CD4-positive, alpha-beta T cell treated with Interleukin-1 beta for 1 hour (primary cell): ENCODE measurements at regions not wholly inside any gene's neighbourhood (a gene's known extent, or its start where the extent isn't known, plus 50 kb on each side); places are given as distances from the start of the nearest gene placed in this dataset.
"Not testable (repeated sequence)": the region's sequence is repeated elsewhere in the genome, so short reads cannot be mapped to it uniquely, and the experiment has no call there.

ENCODE experiments used
- DNase-seq, 2 donors: peaks; one replicate each; pipeline ENCODE4 v3.0.0-alpha.2; 2020 to 2022

DNA sequence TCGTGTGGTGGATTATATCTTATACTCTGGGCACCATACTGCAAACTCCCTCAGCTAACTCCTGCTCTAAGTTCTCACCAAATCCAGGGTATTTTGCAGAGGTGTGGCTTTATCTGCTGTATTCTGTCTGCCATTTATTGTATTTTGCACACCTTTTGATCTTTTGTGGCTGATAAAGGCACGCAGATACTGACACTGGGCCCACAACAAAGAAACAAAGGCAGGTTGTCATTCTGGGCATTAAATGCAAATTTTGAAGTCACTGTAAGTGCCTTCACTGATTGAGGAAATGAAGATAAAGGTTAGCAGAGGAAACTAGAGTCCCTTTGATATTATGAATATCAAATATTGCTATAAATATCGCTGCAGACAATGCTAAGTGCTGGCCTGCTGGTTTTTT lies 265.8 kb upstream of the MEIS1 start:
- DNase-seq, result no peak

- no peak for DNase-seq
Measured at GRCh38 chr2:66164470-66164869, 270.5 kb upstream of the MEIS1 start.

- DNase-seq, result no peak
Measured at GRCh38 chr2:66156171-66156570, 278.8 kb upstream of the MEIS1 start.

- DNase-seq, result no peak
Measured at GRCh38 chr2:66153941-66154340, 281.0 kb upstream of the MEIS1 start.

DNA sequence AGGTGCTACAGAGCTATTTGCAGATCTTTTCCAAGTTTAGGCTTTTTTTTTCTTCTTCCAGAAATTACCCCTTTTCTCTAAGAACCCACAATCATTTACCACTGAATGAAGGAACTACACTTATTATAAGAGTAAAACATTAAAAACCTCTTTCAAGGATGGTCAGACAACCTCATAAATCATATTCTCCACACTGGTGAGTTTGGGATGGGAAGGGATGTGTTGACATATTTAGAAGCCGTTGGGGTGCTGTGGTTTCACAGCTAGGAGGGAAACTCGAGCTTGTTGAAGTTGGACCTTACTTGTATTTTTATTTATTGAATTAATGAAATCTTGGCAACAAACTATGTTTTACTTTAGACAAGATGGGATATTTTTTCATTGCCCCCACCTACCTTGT lies 289.4 kb upstream of the MEIS1 start:
- no peak for DNase-seq

DNA sequence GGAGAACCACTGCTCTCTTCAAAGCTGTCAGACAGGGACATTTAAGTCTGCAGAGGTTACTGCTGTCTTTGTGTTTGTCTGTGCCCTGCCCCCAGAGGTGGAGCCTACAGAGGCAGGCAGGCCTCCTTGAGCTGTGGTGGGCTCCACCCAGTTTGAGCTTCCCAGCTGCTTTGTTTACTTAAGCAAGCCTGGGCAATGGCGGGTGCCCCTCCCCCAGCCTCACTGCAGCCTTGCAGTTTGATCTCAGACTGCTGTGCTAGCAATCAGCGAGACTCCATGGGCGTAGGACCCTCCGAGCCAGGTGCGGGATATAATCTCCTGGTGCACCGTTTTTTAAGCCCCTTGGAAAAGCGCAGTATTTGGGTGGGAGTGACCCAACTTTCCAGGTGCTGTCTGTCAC lies 290.6 kb upstream of the MEIS1 start:
- DNase-seq, result not testable (repeated sequence)

- DNase-seq, result no peak
Measured at GRCh38 chr2:66137606-66138130, 297.3 kb upstream of the MEIS1 start.

GRCh38 chr2:66134138-66134701 lies 300.7 kb upstream of the MEIS1 start:
- DNase-seq, result no peak

- DNase-seq, result no peak
Measured at GRCh38 chr2:66127656-66128055, 307.3 kb upstream of the MEIS1 start.

GRCh38 chr2:66127061-66127460 lies 307.9 kb upstream of the MEIS1 start:
- no peak for DNase-seq

DNA sequence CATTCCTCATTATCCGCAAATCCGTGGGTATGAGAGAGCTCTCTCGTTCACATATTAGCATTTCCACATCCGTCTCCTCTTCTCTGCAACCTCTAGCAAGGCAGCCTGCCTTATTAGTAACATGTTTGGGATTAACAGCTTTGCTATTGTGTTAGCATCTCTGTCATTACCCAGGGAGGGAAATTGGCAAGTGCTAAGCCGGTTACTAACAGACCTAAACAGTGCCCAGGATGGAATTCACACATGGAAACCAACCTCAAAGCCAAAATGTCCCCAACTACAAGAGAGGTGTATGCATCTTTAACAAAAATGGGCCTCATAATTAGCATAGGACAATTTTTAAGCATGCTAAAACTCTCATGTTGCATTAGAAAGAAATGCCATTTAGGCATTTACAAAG lies 309.0 kb upstream of the MEIS1 start:
- no peak for DNase-seq

GRCh38 chr2:66122516-66122915 lies 312.4 kb upstream of the MEIS1 start:
- no peak for DNase-seq

DNA sequence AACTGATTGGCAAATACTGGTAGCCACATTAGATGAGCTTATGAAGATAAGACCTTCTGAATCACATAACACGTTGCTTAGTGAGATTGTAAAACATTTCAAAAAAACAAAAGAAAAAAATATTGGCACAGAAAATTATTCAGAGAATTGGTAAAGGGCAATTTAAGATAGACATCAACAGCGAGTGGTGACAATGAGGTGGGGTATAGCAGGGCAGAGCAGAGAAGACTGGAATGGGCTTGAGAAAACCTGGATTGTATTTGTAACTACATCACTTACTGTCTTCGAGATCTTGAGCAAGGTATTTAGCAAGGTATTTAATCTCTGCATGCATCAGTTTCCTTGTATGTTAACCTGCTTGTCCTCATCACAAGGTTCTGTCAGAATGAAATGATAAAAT lies 313.0 kb upstream of the MEIS1 start:
- DNase-seq, result no peak

- no peak for DNase-seq
Measured at GRCh38 chr2:66113988-66114625, 320.8 kb upstream of the MEIS1 start.

DNA sequence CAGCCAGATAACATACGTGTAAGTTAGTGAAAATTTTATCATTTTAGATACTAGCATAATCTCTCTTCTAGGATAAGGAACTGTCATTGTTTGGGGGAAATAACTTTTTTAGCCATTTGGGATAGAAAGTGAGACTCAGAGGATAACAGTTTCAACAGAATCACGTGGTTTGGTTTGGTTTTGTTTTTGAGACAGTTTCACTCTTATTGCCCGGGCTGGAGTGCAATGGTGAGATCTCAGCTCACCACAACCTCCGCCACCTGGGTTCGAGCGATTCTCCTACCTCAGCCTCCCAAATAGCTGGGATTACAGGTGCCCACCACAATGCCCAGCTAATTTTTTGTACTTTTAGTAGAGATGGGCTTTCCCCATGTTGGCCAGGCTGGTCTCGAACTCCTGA lies 323.2 kb upstream of the MEIS1 start:
- no peak for DNase-seq

GRCh38 chr2:66110608-66111007 lies 324.3 kb upstream of the MEIS1 start:
- DNase-seq, result no peak

DNA sequence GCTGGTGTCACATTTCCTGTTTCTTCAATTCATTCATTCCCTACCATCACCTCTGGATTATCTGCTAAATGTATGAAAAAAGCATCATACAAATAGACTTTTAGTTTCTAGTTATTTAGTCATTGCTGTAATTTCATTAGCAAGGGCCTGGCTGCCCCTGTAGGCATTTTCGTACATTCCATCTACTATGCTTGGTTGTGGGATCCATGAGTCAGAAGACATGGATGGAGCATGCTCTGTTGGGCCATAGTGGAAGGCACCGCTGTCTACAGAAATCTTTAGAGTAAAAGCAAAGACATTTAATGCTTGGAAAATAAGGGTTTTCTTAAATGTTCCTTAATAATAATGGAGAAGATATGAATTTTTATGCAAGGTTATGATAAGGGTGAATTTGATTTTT lies 324.8 kb upstream of the MEIS1 start:
- DNase-seq, result no peak

DNA sequence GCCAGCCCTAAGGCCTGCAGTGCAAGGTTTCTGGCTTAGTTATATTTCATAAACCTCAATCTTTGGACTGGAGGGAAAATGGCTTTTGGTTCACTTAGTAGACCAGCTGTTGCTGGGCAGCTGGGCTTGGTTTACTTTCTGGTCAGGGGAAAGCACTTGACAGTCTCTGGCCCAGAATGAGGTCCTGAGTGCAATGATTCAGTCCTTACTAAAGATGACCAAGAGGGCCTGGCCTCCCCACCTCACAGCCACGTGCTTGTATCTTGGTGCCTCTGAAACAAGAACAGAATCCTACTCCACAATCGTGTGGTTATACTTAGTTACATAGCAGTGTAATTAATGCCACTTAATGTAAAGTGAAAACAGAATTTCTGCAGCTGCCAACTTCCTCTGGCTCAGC lies 325.5 kb upstream of the MEIS1 start:
- no peak for DNase-seq

DNA sequence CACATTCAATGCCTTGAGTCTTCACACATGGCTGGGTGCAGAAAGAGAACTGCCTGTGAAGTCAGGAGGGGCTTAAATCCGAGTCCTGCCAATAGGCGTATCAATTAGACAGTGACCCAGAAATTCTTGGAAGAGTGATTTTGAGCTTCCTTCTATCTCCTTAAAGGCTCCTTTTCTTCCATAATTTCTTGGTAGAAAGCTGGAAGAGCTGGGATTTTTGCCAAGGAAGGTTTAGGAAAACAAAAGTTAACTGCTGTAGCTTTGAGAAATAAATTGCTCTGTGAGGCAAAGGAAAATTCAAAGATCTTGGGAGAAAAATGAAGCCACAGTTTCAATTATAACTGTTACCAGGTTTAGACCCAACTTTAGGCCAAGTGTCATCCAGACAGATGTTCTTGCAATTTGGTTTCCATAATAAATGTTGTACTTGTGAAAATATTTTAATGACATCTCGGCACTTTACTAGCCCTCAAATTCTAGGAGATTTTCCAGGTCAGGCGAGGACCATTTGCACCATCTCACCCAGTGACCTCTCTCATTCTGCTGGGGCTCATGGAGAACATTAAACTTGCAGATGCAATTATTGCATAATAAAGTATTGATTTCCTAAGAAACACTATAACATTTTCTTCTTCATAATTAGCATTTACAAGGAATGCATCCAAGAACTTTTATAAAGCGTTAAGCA lies 329.7 kb upstream of the MEIS1 start:
- DNase-seq, result no peak

- DNase-seq, result no peak
Measured at GRCh38 chr2:66103581-66103980, 331.3 kb upstream of the MEIS1 start.

- DNase-seq, result no peak
Measured at GRCh38 chr2:66101206-66101605, 333.7 kb upstream of the MEIS1 start.

- no peak for DNase-seq
Measured at GRCh38 chr2:66095820-66096345, 339.0 kb upstream of the MEIS1 start.

GRCh38 chr2:66094689-66095088 lies 340.2 kb upstream of the MEIS1 start:
- not testable (repeated sequence) for DNase-seq

- no peak for DNase-seq
Measured at GRCh38 chr2:66093371-66093770, 341.6 kb upstream of the MEIS1 start.
